HFF-Myc (cell line): ENCODE measurements at regions not wholly inside any gene's neighbourhood (a gene's known extent, or its start where the extent isn't known, plus 50 kb on each side); places are given as distances from the start of the nearest gene placed in this dataset.

ENCODE experiments used
- DNase-seq: peaks from one replicate; pipeline ENCODE4 v3.0.0-alpha.2; 2011; ENCODE audit warnings: low read depth; ENCODE audit errors: extremely low read depth
- H3K4me3 ChIP-seq: replicated peaks from 2 replicates; pipeline ENCODE4 v1.5.1; 2011; ENCODE audit warnings: low read depth, mild to moderate bottlenecking, control low read depth, low read length
- TF ChIP-seq, protein P1 (sequence below): IDR thresholded peaks from 2 replicates; pipeline ENCODE4 v1.5.1; 2012; ENCODE audit warnings: mild to moderate bottlenecking, low read depth, low read length, control low read depth; ENCODE audit errors: missing control alignments

DNA sequence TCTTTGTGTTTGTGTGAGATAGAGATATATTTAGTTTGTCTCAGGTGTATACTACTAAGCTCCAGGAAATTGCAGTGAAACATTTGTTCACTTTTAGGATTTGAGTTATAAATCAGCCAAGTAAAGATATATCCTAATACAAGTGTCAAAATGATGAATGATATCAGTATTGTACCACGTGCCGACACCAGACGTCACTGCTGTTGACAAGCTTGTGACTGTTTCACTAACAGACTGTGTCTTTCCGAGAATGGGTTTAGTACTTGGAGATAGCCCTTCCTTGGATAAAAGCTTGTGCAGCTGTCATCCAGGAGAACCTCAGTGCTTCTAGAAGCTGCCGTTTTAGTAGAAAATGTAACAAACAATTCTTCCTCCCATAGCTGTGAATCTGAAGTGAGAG is 343.3 kb downstream of the FBXO8 start:
- no peak for DNase-seq
- TF ChIP-seq, protein P1, sequence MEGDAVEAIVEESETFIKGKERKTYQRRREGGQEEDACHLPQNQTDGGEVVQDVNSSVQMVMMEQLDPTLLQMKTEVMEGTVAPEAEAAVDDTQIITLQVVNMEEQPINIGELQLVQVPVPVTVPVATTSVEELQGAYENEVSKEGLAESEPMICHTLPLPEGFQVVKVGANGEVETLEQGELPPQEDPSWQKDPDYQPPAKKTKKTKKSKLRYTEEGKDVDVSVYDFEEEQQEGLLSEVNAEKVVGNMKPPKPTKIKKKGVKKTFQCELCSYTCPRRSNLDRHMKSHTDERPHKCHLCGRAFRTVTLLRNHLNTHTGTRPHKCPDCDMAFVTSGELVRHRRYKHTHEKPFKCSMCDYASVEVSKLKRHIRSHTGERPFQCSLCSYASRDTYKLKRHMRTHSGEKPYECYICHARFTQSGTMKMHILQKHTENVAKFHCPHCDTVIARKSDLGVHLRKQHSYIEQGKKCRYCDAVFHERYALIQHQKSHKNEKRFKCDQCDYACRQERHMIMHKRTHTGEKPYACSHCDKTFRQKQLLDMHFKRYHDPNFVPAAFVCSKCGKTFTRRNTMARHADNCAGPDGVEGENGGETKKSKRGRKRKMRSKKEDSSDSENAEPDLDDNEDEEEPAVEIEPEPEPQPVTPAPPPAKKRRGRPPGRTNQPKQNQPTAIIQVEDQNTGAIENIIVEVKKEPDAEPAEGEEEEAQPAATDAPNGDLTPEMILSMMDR: no peak
- no peak overlapping the region for H3K4me3 ChIP-seq

DNA sequence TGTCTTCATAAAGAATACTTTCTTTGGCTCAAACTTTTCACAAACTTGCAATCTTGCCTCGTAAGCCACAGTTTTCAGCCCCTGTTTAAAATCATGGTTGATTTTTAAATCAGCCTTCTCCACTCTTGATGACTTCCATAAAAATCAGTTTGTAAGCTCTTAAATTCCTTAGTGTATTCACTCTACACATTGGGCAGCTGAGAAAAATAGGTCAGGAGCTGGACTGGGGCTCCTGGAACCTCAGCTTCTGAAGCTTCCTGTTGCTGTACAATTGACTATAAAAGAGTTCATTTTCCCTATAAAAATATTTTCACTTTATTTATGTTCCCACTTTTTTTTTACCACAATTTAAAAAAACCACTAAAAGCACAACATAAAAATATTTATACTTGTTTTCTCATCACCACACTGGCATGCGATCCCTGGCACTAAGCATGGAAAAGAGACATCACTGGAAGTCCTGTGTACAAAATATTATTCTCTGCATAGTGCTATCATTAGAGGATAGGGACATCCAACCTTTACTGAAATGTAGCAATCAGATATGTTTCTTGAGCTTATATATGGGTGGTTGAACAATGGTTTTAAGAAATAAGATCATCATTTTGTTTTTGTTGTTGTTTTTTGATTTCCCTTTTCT is 345.7 kb downstream of the FBXO8 start:
- no peak overlapping the region for H3K4me3 ChIP-seq
- TF ChIP-seq, protein P1: no peak
- no peak for DNase-seq

GRCh38 chr4:173936861-173937260 is 346.6 kb downstream of the FBXO8 start:
- no peak overlapping the region for H3K4me3 ChIP-seq
- no peak for DNase-seq
- TF ChIP-seq, protein P1: no peak

- no peak overlapping the region for H3K4me3 ChIP-seq
- TF ChIP-seq, protein P1: no peak
- DNase-seq: no peak
These were observed 347.7 kb downstream of the FBXO8 start for GRCh38 chr4:173935622-173936405.

DNA sequence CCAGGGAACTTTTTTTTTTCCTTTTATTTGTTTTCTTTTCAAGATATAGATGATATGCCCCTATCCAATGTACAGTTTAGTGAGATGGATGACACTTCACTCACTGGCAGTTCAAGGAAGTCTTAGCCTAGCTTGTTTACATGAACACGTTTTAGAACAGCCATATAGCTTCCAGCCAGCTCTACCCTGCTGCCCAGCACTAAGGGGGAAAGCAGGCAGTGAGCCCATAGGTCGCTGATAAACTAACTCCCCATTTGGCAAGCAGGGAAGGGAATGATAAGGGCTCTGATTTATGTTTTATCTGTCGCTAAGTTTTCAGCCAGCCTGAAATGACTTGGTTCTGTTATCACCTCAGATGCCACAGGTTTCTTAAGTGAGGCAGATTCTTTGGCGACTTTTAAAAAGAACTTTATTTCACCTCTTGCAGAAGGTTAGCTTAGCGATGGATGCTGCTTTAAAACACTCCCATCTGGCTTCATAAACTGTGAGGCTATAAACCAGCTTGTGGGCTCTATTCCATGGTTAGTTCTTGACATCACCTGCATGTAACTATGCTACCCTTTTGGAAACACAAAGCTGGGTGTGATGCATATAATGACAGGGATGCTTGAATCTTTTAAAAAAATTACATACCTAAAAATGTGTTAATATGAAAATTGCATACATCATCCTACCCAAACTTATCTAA is 348.4 kb downstream of the FBXO8 start:
- no peak for DNase-seq
- H3K4me3 ChIP-seq: no peak overlapping the region
- TF ChIP-seq, protein P1: no peak

DNA sequence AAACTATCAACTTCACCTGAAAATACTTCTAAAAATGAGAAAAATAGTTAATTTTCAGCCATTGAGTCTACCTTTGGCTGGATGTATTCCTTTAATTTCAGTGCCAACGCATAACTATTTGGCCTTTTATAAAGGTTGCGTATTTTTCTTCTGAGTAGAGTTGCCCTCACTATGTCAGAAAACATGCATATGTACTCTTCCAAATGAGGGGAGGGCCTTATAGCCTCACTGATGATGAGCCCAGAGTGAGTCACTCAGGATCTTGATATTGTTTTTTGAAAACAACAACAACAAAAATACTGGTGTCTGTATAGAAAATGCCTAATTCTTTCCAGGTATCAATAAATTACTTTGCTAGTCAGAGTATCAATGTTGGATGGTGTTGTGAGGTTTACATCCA is 349.3 kb downstream of the FBXO8 start:
- TF ChIP-seq, protein P1: no peak
- no peak for DNase-seq
- H3K4me3 ChIP-seq: no peak overlapping the region
